IPS-NIHi7 (cell line): ENCODE measurements at regions not wholly inside any gene's neighbourhood (a gene's known extent, or its start where the extent isn't known, plus 50 kb on each side); places are given as distances from the start of the nearest gene placed in this dataset.
A peak's percentile ranks its signal among the peaks of the same experiment; 100 is the strongest.
"Not testable (repeated sequence)": the region's sequence is repeated elsewhere in the genome, so short reads cannot be mapped to it uniquely, and the experiment has no call there.

Experiments used
- DNase-seq: peaks from one replicate; pipeline ENCODE4 v3.0.0; 2012; ENCODE audit warnings: mixed read lengths; ENCODE audit errors: extremely low spot score

- DNase-seq, result no peak
Observed at GRCh38 chr18:22504251-22505030, 86.7 kb upstream of the CTAGE1 start.

GRCh38 chr18:22505141-22505591 lies 87.5 kb upstream of the CTAGE1 start:
- DNase-seq, result no peak

- DNase-seq, result no peak
Observed at GRCh38 chr18:22507055-22507454, 89.3 kb upstream of the CTAGE1 start.

GRCh38 chr18:22509423-22509822 lies 91.7 kb upstream of the CTAGE1 start:
- no peak for DNase-seq

- no peak for DNase-seq
Observed at GRCh38 chr18:22510697-22511096, 93.0 kb upstream of the CTAGE1 start.

GRCh38 chr18:22513721-22514481 lies 96.2 kb upstream of the CTAGE1 start:
- no peak for DNase-seq

- DNase-seq, result no peak
Observed at GRCh38 chr18:22514655-22515054, 96.9 kb upstream of the CTAGE1 start.

- no peak for DNase-seq
Observed at GRCh38 chr18:22515250-22515649, 97.5 kb upstream of the CTAGE1 start.

GRCh38 chr18:22517356-22517755 lies 99.6 kb upstream of the CTAGE1 start:
- DNase-seq, result no peak

GRCh38 chr18:22521026-22521707 lies 103.5 kb upstream of the CTAGE1 start:
- no peak for DNase-seq

GRCh38 chr18:22523481-22523880 lies 105.8 kb upstream of the CTAGE1 start:
- no peak for DNase-seq

- DNase-seq, result no peak
Observed at GRCh38 chr18:22524783-22525182, 107.1 kb upstream of the CTAGE1 start.

- no peak for DNase-seq
Observed at GRCh38 chr18:22525313-22525712, 107.6 kb upstream of the CTAGE1 start.

GRCh38 chr18:22525883-22526282 lies 108.2 kb upstream of the CTAGE1 start:
- no peak for DNase-seq

GRCh38 chr18:22528291-22528690 lies 110.6 kb upstream of the CTAGE1 start:
- no peak for DNase-seq

- not testable (repeated sequence) for DNase-seq
Observed at GRCh38 chr18:22534706-22535105, 117.0 kb upstream of the CTAGE1 start.

- peak; percentile 45 for DNase-seq
Observed at GRCh38 chr18:22536558-22536957, 118.8 kb upstream of the CTAGE1 start.

GRCh38 chr18:22538426-22538825 lies 120.7 kb upstream of the CTAGE1 start:
- DNase-seq, result no peak

- DNase-seq, result no peak
Observed at GRCh38 chr18:22539051-22539765, 121.5 kb upstream of the CTAGE1 start.

GRCh38 chr18:22541232-22541631 lies 123.5 kb upstream of the CTAGE1 start:
- DNase-seq, result no peak

GRCh38 chr18:22542406-22542835 lies 124.7 kb upstream of the CTAGE1 start:
- no peak for DNase-seq

GRCh38 chr18:22543769-22544168 lies 126.1 kb upstream of the CTAGE1 start:
- DNase-seq, result no peak
